ENCODE measurements at regions not wholly inside any gene's neighbourhood (a gene's known extent, or its start where the extent isn't known, plus 50 kb on each side); places are given as distances from the start of the nearest gene placed in this dataset.

GRCh38 chr12:107144441-107144840 lies 51.1 kb upstream of the CRY1 start:
- H2BK12ac ChIP-seq (ENCODE audit: low read length in 2 of 2), result no peak overlapping the region
- H3K4me3 ChIP-seq (ENCODE audit: insufficient read depth in 1 of 2, low read depth in 1 of 2, low read length in 2 of 2), result no peak overlapping the region
- H2AFZ ChIP-seq (ENCODE audit: low read depth, low read length), result no peak overlapping the region
- H3K4ac ChIP-seq (ENCODE audit: low read depth in 1 of 2, low read length in 2 of 2), result no peak overlapping the region
- H3K79me1 ChIP-seq (replicated peaks; ENCODE audit: low read length, poor library complexity, severe bottlenecking), result no peaks in the 10 kb centered on the region
- H3K23ac ChIP-seq (ENCODE audit: low read length in 2 of 2), result no peak overlapping the region
- H3K27ac ChIP-seq (ENCODE audit: low read length, poor library complexity, severe bottlenecking), result no peak overlapping the region
- H3K4me2 ChIP-seq (ENCODE audit: low read length, poor library complexity, severe bottlenecking), result no peak overlapping the region
- no peak overlapping the region for H2BK120ac ChIP-seq (ENCODE audit: low read depth, low read length)
- DNase-seq, result no peak
- no peak overlapping the region for H3K9ac ChIP-seq (ENCODE audit: low read length)
- no peak overlapping the region for H2AK5ac ChIP-seq (ENCODE audit: low read length, severe bottlenecking)
- H2BK15ac ChIP-seq (ENCODE audit: low read depth, poor library complexity, severe bottlenecking), result no peak overlapping the region
- H3K14ac ChIP-seq (ENCODE audit: low read length in 2 of 2), result no peak overlapping the region
- H3K27me3 ChIP-seq (ENCODE audit: control insufficient read depth in 1 of 2, insufficient read depth in 1 of 2, low read length in 2 of 2), result peaks cover 0 to 6% of the 10 kb centered on the region in 2 experiments
- H4K8ac ChIP-seq (ENCODE audit: low read length), result no peak overlapping the region
- H3K36me3 ChIP-seq (ENCODE audit: control insufficient read depth in 1 of 2, insufficient read depth in 2 of 2, low read depth in 1 of 2, low read length in 2 of 2), result no peaks in the 10 kb centered on the region
- H2BK5ac ChIP-seq (ENCODE audit: low read depth, low read length, poor library complexity, severe bottlenecking), result no peak overlapping the region
- no peaks in the 10 kb centered on the region for H3K9me3 ChIP-seq (ENCODE audit: control insufficient read depth, low read length)
- no peak overlapping the region for H3K18ac ChIP-seq (ENCODE audit: low read depth in 1 of 2, low read length in 2 of 2)
- H3K4me1 ChIP-seq (ENCODE audit: control insufficient read depth, insufficient read depth, low read depth, low read length), result no peaks in the 10 kb centered on the region
- H4K91ac ChIP-seq (ENCODE audit: low read length), result no peak overlapping the region
- WGBS, result 78% methylated on average over 7 of the region's 7 CpGs

- Histone ChIP-seq H3K79me1 (replicated peaks; ENCODE audit: low read length, poor library complexity, severe bottlenecking) (no peaks in the 10 kb centered on the region), H3K14ac (ENCODE audit: low read length in 2 of 2) (no peak overlapping the region), H3K9ac (ENCODE audit: low read length) (no peak overlapping the region), H3K4me2 (ENCODE audit: low read length, poor library complexity, severe bottlenecking) (no peak overlapping the region), H4K8ac (ENCODE audit: low read length) (no peak overlapping the region), H3K4me3 (ENCODE audit: insufficient read depth in 1 of 2, low read depth in 1 of 2, low read length in 2 of 2) (no peak overlapping the region), H3K27ac (ENCODE audit: low read length, poor library complexity, severe bottlenecking) (no peak overlapping the region), H2AK5ac (ENCODE audit: low read length, severe bottlenecking) (no peak overlapping the region), H2BK5ac (ENCODE audit: low read depth, low read length, poor library complexity, severe bottlenecking) (no peak overlapping the region), H3K36me3 (ENCODE audit: control insufficient read depth in 1 of 2, insufficient read depth in 2 of 2, low read depth in 1 of 2, low read length in 2 of 2) (no peaks in the 10 kb centered on the region), H2BK12ac (ENCODE audit: low read length in 2 of 2) (no peak overlapping the region), H3K4me1 (ENCODE audit: control insufficient read depth, insufficient read depth, low read depth, low read length) (no peaks in the 10 kb centered on the region), H3K9me3 (ENCODE audit: control insufficient read depth, low read length) (no peaks in the 10 kb centered on the region), H2AFZ (ENCODE audit: low read depth, low read length) (no peak overlapping the region), H3K4ac (ENCODE audit: low read depth in 1 of 2, low read length in 2 of 2) (no peak overlapping the region), H4K91ac (ENCODE audit: low read length) (no peak overlapping the region), H3K27me3 (ENCODE audit: control insufficient read depth in 1 of 2, insufficient read depth in 1 of 2, low read length in 2 of 2) (peaks cover 0 to 6% of the 10 kb centered on the region in 2 experiments), H2BK120ac (ENCODE audit: low read depth, low read length) (no peak overlapping the region), H3K18ac (ENCODE audit: low read depth in 1 of 2, low read length in 2 of 2) (no peak overlapping the region), H3K23ac (ENCODE audit: low read length in 2 of 2) (no peak overlapping the region), H2BK15ac (ENCODE audit: low read depth, poor library complexity, severe bottlenecking) (no peak overlapping the region)
- DNase-seq, result no peak
- WGBS, result 63% methylated on average over 1 of the region's 2 CpGs
Measured at GRCh38 chr12:107144990-107145389, 51.6 kb upstream of the CRY1 start.

GRCh38 chr12:107145397-107145796 lies 52.0 kb upstream of the CRY1 start:
- DNase-seq, result no peak
- no peak overlapping the region for H4K8ac ChIP-seq (ENCODE audit: low read length)
- H3K4ac ChIP-seq (ENCODE audit: low read depth in 1 of 2, low read length in 2 of 2), result no peak overlapping the region
- H3K9ac ChIP-seq (ENCODE audit: low read length), result no peak overlapping the region
- H3K4me2 ChIP-seq (ENCODE audit: low read length, poor library complexity, severe bottlenecking), result no peak overlapping the region
- no peaks in the 10 kb centered on the region for H3K4me1 ChIP-seq (ENCODE audit: control insufficient read depth, insufficient read depth, low read depth, low read length)
- H3K36me3 ChIP-seq (ENCODE audit: control insufficient read depth in 1 of 2, insufficient read depth in 2 of 2, low read depth in 1 of 2, low read length in 2 of 2), result no peaks in the 10 kb centered on the region
- no peaks in the 10 kb centered on the region for H3K79me1 ChIP-seq (replicated peaks; ENCODE audit: low read length, poor library complexity, severe bottlenecking)
- no peak overlapping the region for H3K23ac ChIP-seq (ENCODE audit: low read length in 2 of 2)
- WGBS, result 77% methylated on average over 4 of the region's 6 CpGs
- H2AK5ac ChIP-seq (ENCODE audit: low read length, severe bottlenecking), result no peak overlapping the region
- no peak overlapping the region for H2BK5ac ChIP-seq (ENCODE audit: low read depth, low read length, poor library complexity, severe bottlenecking)
- no peak overlapping the region for H3K14ac ChIP-seq (ENCODE audit: low read length in 2 of 2)
- no peak overlapping the region for H2BK15ac ChIP-seq (ENCODE audit: low read depth, poor library complexity, severe bottlenecking)
- no peak overlapping the region for H3K4me3 ChIP-seq (ENCODE audit: insufficient read depth in 1 of 2, low read depth in 1 of 2, low read length in 2 of 2)
- H3K27me3 ChIP-seq (ENCODE audit: control insufficient read depth in 1 of 2, insufficient read depth in 1 of 2, low read length in 2 of 2), result peaks cover 0 to 6% of the 10 kb centered on the region in 2 experiments
- no peaks in the 10 kb centered on the region for H3K9me3 ChIP-seq (ENCODE audit: control insufficient read depth, low read length)
- no peak overlapping the region for H2BK120ac ChIP-seq (ENCODE audit: low read depth, low read length)
- H2AFZ ChIP-seq (ENCODE audit: low read depth, low read length), result no peak overlapping the region
- H3K27ac ChIP-seq (ENCODE audit: low read length, poor library complexity, severe bottlenecking), result no peak overlapping the region
- no peak overlapping the region for H2BK12ac ChIP-seq (ENCODE audit: low read length in 2 of 2)
- no peak overlapping the region for H4K91ac ChIP-seq (ENCODE audit: low read length)
- no peak overlapping the region for H3K18ac ChIP-seq (ENCODE audit: low read depth in 1 of 2, low read length in 2 of 2)

- no peaks in the 10 kb centered on the region for H3K79me1 ChIP-seq (replicated peaks; ENCODE audit: low read length, poor library complexity, severe bottlenecking)
- no peak overlapping the region for H3K4me3 ChIP-seq (ENCODE audit: insufficient read depth in 1 of 2, low read depth in 1 of 2, low read length in 2 of 2)
- 81% methylated on average over 2 of the region's 2 CpGs for WGBS
- H4K8ac ChIP-seq (ENCODE audit: low read length), result no peak overlapping the region
- no peak overlapping the region for H2BK12ac ChIP-seq (ENCODE audit: low read length in 2 of 2)
- H3K36me3 ChIP-seq (ENCODE audit: control insufficient read depth in 1 of 2, insufficient read depth in 2 of 2, low read depth in 1 of 2, low read length in 2 of 2), result no peaks in the 10 kb centered on the region
- H3K4me1 ChIP-seq (ENCODE audit: control insufficient read depth, insufficient read depth, low read depth, low read length), result no peaks in the 10 kb centered on the region
- no peak overlapping the region for H3K14ac ChIP-seq (ENCODE audit: low read length in 2 of 2)
- H4K91ac ChIP-seq (ENCODE audit: low read length), result no peak overlapping the region
- no peak overlapping the region for H3K4me2 ChIP-seq (ENCODE audit: low read length, poor library complexity, severe bottlenecking)
- peaks cover 5% of the 10 kb centered on the region for H3K9me3 ChIP-seq (ENCODE audit: control insufficient read depth, low read length)
- no peak overlapping the region for H3K27ac ChIP-seq (ENCODE audit: low read length, poor library complexity, severe bottlenecking)
- no peak overlapping the region for H2AK5ac ChIP-seq (ENCODE audit: low read length, severe bottlenecking)
- no peak overlapping the region for H2BK120ac ChIP-seq (ENCODE audit: low read depth, low read length)
- DNase-seq, result no peak
- no peak overlapping the region for H3K9ac ChIP-seq (ENCODE audit: low read length)
- no peak overlapping the region for H2BK5ac ChIP-seq (ENCODE audit: low read depth, low read length, poor library complexity, severe bottlenecking)
- H2AFZ ChIP-seq (ENCODE audit: low read depth, low read length), result no peak overlapping the region
- no peak overlapping the region for H3K23ac ChIP-seq (ENCODE audit: low read length in 2 of 2)
- H3K4ac ChIP-seq (ENCODE audit: low read depth in 1 of 2, low read length in 2 of 2), result no peak overlapping the region
- no peak overlapping the region for H2BK15ac ChIP-seq (ENCODE audit: low read depth, poor library complexity, severe bottlenecking)
- H3K27me3 ChIP-seq (ENCODE audit: control insufficient read depth in 1 of 2, insufficient read depth in 1 of 2, low read length in 2 of 2), result no peaks in the 10 kb centered on the region
- H3K18ac ChIP-seq (ENCODE audit: low read depth in 1 of 2, low read length in 2 of 2), result no peak overlapping the region
Measured at GRCh38 chr12:107148107-107148506, 54.8 kb upstream of the CRY1 start.

Data from mesenchymal stem cell (in vitro differentiated cells and primary cell).